Heart left ventricle (tissue), 13 donors: ENCODE measurements at regions not wholly inside any gene's neighbourhood (a gene's known extent, or its start where the extent isn't known, plus 50 kb on each side); places are given as distances from the start of the nearest gene placed in this dataset.

ENCODE experiments used
- POLR2A ChIP-seq, 2 donors: fragments of 450-650 bp; IDR thresholded peaks; one replicate each; pipeline ENCODE4 v1.6.1; 2017; ENCODE audit warnings: antibody characterized with exemption in 2 of 2, mild to moderate bottlenecking in 2 of 2, moderate library complexity in 2 of 2
- TF ChIP-seq, protein P1 (sequence below), 12 donors: fragments of 200-600 bp; sonication (generic) in 4 of 12; IDR thresholded peaks; one replicate each; pipeline versions ENCODE4 v1.5.0 to v1.8.0; 2018 to 2022; ENCODE audit warnings: antibody characterized with exemption in 12 of 12, mild to moderate bottlenecking in 5 of 12
- donor health status: ischemic (EF 13 %, LVEDD 7.1; RV severe dilation, severe dysfunction).
- donor health status: DM: no; HTN: yes; CAD: no.
- donor health status: DM: no; HTN: no; CAD: no.
- donor health status: ischemic (EF 25% LVEDD 6.9; RV normal size, moderate dysfunction).
- donor health status: ischemic (EF 25% LVEDD 5.7; RV mildly dilated, moderate dysfunction).
- donor health status: ischemic (EF 35%, LVEDD 5.7; RV mildly dilated, moderate dysfunction).
- donor health status: nonischemic (EF 11% LVEDD 7.7; RV severe dilation, severe dysfunction).
- donor health status: DM: yes; HTN: yes; CAD: no.
- donor health status: PGD.
- donor health status: ischemic (EF 29% LVEDD 5.4; RV normal size, mild dysfunction).
- donor health status: nonischemic (EF 23%, LVEDD 6.1; RV moderate dilation, normal function).

DNA sequence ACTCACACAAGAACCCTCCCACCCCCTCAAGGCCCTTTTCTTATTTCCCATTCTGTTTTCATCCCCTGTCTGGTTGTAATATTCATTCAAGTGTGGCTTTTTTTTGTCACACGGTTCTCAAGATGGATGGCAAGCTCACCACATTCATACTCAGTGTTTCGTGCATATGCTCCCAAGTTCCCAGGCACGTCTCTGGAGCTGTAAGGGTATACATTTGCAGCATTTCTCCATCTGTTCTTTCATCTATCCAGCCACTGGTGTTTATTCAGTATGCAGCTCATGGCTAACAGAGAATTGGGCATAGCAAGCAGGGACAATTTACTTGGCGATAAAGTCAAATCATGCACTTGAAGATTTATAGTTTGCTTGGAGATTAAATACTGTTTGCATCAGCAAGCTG lies 212.1 kb downstream of the GRIN2B start:
- TF ChIP-seq, protein P1, sequence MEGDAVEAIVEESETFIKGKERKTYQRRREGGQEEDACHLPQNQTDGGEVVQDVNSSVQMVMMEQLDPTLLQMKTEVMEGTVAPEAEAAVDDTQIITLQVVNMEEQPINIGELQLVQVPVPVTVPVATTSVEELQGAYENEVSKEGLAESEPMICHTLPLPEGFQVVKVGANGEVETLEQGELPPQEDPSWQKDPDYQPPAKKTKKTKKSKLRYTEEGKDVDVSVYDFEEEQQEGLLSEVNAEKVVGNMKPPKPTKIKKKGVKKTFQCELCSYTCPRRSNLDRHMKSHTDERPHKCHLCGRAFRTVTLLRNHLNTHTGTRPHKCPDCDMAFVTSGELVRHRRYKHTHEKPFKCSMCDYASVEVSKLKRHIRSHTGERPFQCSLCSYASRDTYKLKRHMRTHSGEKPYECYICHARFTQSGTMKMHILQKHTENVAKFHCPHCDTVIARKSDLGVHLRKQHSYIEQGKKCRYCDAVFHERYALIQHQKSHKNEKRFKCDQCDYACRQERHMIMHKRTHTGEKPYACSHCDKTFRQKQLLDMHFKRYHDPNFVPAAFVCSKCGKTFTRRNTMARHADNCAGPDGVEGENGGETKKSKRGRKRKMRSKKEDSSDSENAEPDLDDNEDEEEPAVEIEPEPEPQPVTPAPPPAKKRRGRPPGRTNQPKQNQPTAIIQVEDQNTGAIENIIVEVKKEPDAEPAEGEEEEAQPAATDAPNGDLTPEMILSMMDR (IDR thresholded peaks at IDR 0.05): no peak
- no peak for TF ChIP-seq POLR2A (IDR thresholded peaks at IDR 0.05)
